Esophagus muscularis mucosa (tissue), 3 donors: ENCODE measurements at regions not wholly inside any gene's neighbourhood (a gene's known extent, or its start where the extent isn't known, plus 50 kb on each side); places are given as distances from the start of the nearest gene placed in this dataset.

ENCODE experiments used
- POLR2A ChIP-seq: fragments of 450-650 bp; IDR thresholded peaks from one replicate; pipeline ENCODE4 v1.6.1; 2017; ENCODE audit warnings: antibody characterized with exemption, moderate library complexity, mild to moderate bottlenecking, low read depth
- TF ChIP-seq, protein P1 (sequence below), 3 experiments: fragments of 200-600 bp in 2 of 3; fragments of 450-650 bp in 1 of 3; sonication (generic) in 2 of 3; IDR thresholded peaks; one replicate each; pipeline ENCODE4 v1.5.1; 2017 to 2019; ENCODE audit warnings: antibody characterized with exemption in 3 of 3, mild to moderate bottlenecking in 2 of 3, moderate library complexity in 1 of 3

DNA sequence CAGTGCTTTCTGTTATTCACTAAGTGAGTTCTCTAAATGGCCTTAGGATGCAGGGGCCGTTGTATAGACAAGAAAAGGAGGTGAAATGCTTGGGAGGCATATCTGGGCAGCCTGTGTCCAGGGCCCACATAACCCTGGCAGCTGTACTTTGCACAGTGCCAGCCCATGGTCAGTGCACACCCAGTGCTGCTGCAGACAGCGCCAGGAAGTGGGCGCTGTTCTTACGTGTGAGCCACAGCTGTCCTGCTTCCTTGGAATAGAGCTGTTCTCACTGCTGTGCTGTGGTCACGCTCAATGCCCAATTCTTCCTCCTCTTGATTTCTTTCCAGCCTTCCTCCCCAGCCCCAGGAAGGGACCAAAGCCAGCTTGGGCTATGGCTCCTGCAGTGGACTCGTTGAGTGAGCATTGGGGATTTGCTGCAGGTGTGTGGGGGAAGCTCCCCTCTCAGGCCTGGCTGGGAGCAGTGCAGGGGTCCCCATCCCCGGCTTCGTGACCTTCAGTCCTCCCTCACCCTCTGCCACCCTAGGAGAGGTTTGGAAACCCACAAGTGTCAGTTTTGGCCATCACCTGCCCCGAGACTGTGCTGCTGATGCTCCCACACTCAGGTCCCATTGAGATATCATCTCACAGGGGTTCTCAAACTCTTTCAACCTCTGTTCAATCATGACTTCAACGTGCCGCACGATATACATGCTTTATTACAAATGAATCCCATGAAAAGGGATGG is 246.8 kb upstream of the EXOC2 start:
- TF ChIP-seq, protein P1, sequence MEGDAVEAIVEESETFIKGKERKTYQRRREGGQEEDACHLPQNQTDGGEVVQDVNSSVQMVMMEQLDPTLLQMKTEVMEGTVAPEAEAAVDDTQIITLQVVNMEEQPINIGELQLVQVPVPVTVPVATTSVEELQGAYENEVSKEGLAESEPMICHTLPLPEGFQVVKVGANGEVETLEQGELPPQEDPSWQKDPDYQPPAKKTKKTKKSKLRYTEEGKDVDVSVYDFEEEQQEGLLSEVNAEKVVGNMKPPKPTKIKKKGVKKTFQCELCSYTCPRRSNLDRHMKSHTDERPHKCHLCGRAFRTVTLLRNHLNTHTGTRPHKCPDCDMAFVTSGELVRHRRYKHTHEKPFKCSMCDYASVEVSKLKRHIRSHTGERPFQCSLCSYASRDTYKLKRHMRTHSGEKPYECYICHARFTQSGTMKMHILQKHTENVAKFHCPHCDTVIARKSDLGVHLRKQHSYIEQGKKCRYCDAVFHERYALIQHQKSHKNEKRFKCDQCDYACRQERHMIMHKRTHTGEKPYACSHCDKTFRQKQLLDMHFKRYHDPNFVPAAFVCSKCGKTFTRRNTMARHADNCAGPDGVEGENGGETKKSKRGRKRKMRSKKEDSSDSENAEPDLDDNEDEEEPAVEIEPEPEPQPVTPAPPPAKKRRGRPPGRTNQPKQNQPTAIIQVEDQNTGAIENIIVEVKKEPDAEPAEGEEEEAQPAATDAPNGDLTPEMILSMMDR (IDR thresholded peaks at IDR 0.05) = no peak
- no peak for TF ChIP-seq POLR2A
